Esophagus mucosa (tissue), 1 donor: ENCODE measurements at regions not wholly inside any gene's neighbourhood (a gene's known extent, or its start where the extent isn't known, plus 50 kb on each side); places are given as distances from the start of the nearest gene placed in this dataset.
A peak's percentile ranks its signal among the peaks of the same experiment; 100 is the strongest.
"Not testable (repeated sequence)": the region's sequence is repeated elsewhere in the genome, so short reads cannot be mapped to it uniquely, and the experiment has no call there.

Experiments used
- ATAC-seq: fragments of 200-7000 bp; cut with Tn5 transposase; one replicate; pipeline ENCODE4 v1.9.1; 2020
- donor health status: DM: yes; HTN: yes; CAD: no.

- ATAC-seq: no peak
Observed at GRCh38 chr16:76612497-76612896, 335.3 kb downstream of the CNTNAP4 start.

- ATAC-seq: no peak
Observed at GRCh38 chr16:76614269-76614668, 337.1 kb downstream of the CNTNAP4 start.

- no peak for ATAC-seq
Observed at GRCh38 chr16:76622876-76623275, 345.7 kb downstream of the CNTNAP4 start.

- ATAC-seq: no peak
Observed at GRCh38 chr16:76634847-76635697, 357.9 kb downstream of the CNTNAP4 start.

- ATAC-seq: peak; percentile 36
Observed at GRCh38 chr16:76639685-76640289, 362.6 kb downstream of the CNTNAP4 start.

GRCh38 chr16:76650582-76650981 lies 373.4 kb downstream of the CNTNAP4 start:
- no peak for ATAC-seq

- peak; percentile 49 for ATAC-seq
Observed at GRCh38 chr16:76653390-76654026, 376.3 kb downstream of the CNTNAP4 start.

GRCh38 chr16:76654088-76654820 lies 377.1 kb downstream of the CNTNAP4 start:
- no peak for ATAC-seq

GRCh38 chr16:76656994-76657393 lies 379.8 kb downstream of the CNTNAP4 start:
- ATAC-seq: no peak

- no peak for ATAC-seq
Observed at GRCh38 chr16:76661691-76662235, 384.6 kb downstream of the CNTNAP4 start.

GRCh38 chr16:76665571-76666275 lies 388.5 kb downstream of the CNTNAP4 start:
- ATAC-seq: no peak

GRCh38 chr16:76668207-76668725 lies 391.1 kb downstream of the CNTNAP4 start:
- no peak for ATAC-seq

- no peak for ATAC-seq
Observed at GRCh38 chr16:76669288-76669687, 392.1 kb downstream of the CNTNAP4 start.

- ATAC-seq: no peak
Observed at GRCh38 chr16:76670125-76670857, 393.1 kb downstream of the CNTNAP4 start.

GRCh38 chr16:76676356-76676755 lies 399.2 kb downstream of the CNTNAP4 start:
- ATAC-seq: peak; percentile 97

GRCh38 chr16:76681296-76681695 lies 404.1 kb downstream of the CNTNAP4 start:
- ATAC-seq: no peak

- ATAC-seq: no peak
Observed at GRCh38 chr16:76683051-76683450, 405.9 kb downstream of the CNTNAP4 start.

- ATAC-seq: no peak
Observed at GRCh38 chr16:76696876-76697275, 419.7 kb downstream of the CNTNAP4 start.

- no peak for ATAC-seq
Observed at GRCh38 chr16:76705892-76706291, 428.7 kb downstream of the CNTNAP4 start.

- ATAC-seq: no peak
Observed at GRCh38 chr16:76713191-76713590, 436.0 kb downstream of the CNTNAP4 start.

GRCh38 chr16:76716251-76716650 lies 439.1 kb downstream of the CNTNAP4 start:
- ATAC-seq: not testable (repeated sequence)
